ENCODE measurements at regions not wholly inside any gene's neighbourhood (a gene's known extent, or its start where the extent isn't known, plus 50 kb on each side); places are given as distances from the start of the nearest gene placed in this dataset.

- H3K9me3 Mint-ChIP-seq = no peaks in the 10 kb centered on the region
- H3K27me3 Mint-ChIP-seq (ENCODE audit: insufficient read depth) = no peaks in the 10 kb centered on the region; the same call in 1 of the 2 replicates
- no peak for TF ChIP-seq CTCF (IDR thresholded peaks at IDR 0.05)
- no peaks in the 10 kb centered on the region for H3K36me3 Mint-ChIP-seq (ENCODE audit: low read depth)
- no peak for DNase-seq
- peaks cover 48% of the 10 kb centered on the region for H3K4me1 Mint-ChIP-seq (ENCODE audit: low read depth)
- H3K4me3 Mint-ChIP-seq = no peak overlapping the region
- no peak overlapping the region for H3K27ac Mint-ChIP-seq
Observed at GRCh38 chr5:103353581-103353980, 95.0 kb downstream of the MACIR start.

GRCh38 chr5:103347716-103348423 lies 89.3 kb downstream of the MACIR start:
- Mint-ChIP-seq H3K27ac (no peak overlapping the region), H3K9me3 (no peaks in the 10 kb centered on the region), H3K4me3 (no peak overlapping the region), H3K4me1 (ENCODE audit: low read depth) (no peaks in the 10 kb centered on the region), H3K36me3 (ENCODE audit: low read depth) (peaks cover 2% of the 10 kb centered on the region), H3K27me3 (ENCODE audit: insufficient read depth) (no peaks in the 10 kb centered on the region)
- no peak for TF ChIP-seq CTCF (IDR thresholded peaks at IDR 0.05)
- DNase-seq = no peak

GRCh38 chr5:103346162-103346748 lies 87.7 kb downstream of the MACIR start:
- Mint-ChIP-seq H3K4me3 (no peak overlapping the region), H3K27ac (no peak overlapping the region), H3K4me1 (ENCODE audit: low read depth) (peaks cover 13% of the 10 kb centered on the region), H3K9me3 (peaks cover 8% of the 10 kb centered on the region), H3K36me3 (ENCODE audit: low read depth) (peaks cover 15% of the 10 kb centered on the region), H3K27me3 (ENCODE audit: insufficient read depth) (no peaks in the 10 kb centered on the region)
- TF ChIP-seq CTCF (IDR thresholded peaks at IDR 0.05) = no peak
- DNase-seq = no peak

GRCh38 chr5:103345461-103345860 lies 86.9 kb downstream of the MACIR start:
- Mint-ChIP-seq H3K36me3 (ENCODE audit: low read depth) (peaks cover 15% of the 10 kb centered on the region), H3K27ac (no peak overlapping the region), H3K4me1 (ENCODE audit: low read depth) (peaks cover 21% of the 10 kb centered on the region), H3K9me3 (peaks cover 8% of the 10 kb centered on the region), H3K4me3 (no peak overlapping the region), H3K27me3 (ENCODE audit: insufficient read depth) (no peaks in the 10 kb centered on the region)
- DNase-seq = no peak
- no peak for TF ChIP-seq CTCF (IDR thresholded peaks at IDR 0.05)

- Mint-ChIP-seq H3K4me1 (ENCODE audit: low read depth) (peaks cover 41% of the 10 kb centered on the region), H3K27me3 (ENCODE audit: insufficient read depth) (no peaks in the 10 kb centered on the region), H3K4me3 (peak overlapping the region; percentile 74), H3K9me3 (peaks cover 8% of the 10 kb centered on the region), H3K27ac (peak overlapping the region; percentile 88), H3K36me3 (ENCODE audit: low read depth) (peaks cover 15% of the 10 kb centered on the region)
- no peak for TF ChIP-seq CTCF (IDR thresholded peaks at IDR 0.05)
- peak; percentile 48 for DNase-seq
Observed at GRCh38 chr5:103340717-103341388, 82.3 kb downstream of the MACIR start.
